HEK293 (cell line): ENCODE measurements at regions not wholly inside any gene's neighbourhood (a gene's known extent, or its start where the extent isn't known, plus 50 kb on each side); places are given as distances from the start of the nearest gene placed in this dataset.

Experiments
- CTCF ChIA-PET: fragments of 350-600 bp; formaldehyde crosslinking; extraction: SDS; loops from one replicate; lab custom pipeline; 2021; ENCODE audit warnings: antibody characterized with exemption; lab: Yijun Ruan, JAX
- POLR2A ChIA-PET: fragments of 300-600 bp; formaldehyde crosslinking; extraction: SDS; loops from one replicate; lab custom pipeline; 2020; ENCODE audit warnings: antibody characterized with exemption, inconsistent platforms; lab: Yijun Ruan, JAX
- H3K27ac ChIP-seq: fragments of 200-500 bp; sonication (Bioruptor generic); 2 replicates; pipeline ENCODE4 v1.5.1; 2014; ENCODE audit warnings: low read depth, low read length, control low read depth, inconsistent platforms; ENCODE audit errors: extremely low read depth
- H3K36me3 ChIP-seq, 2 experiments: fragments of 200-500 bp in 1 of 2; sonication (Bioruptor generic) in 1 of 2; 1 replicate in 1 of 2; 2 replicates in 1 of 2; pipeline ENCODE4 v1.5.1; 2014 to 2017; ENCODE audit warnings: inconsistent platforms in 2 of 2, low read length in 2 of 2; ENCODE audit not compliant: control insufficient read depth in 2 of 2, insufficient read depth in 1 of 2
- H3K4me1 ChIP-seq: fragments of 200-500 bp; sonication (Bioruptor generic); 2 replicates; pipeline ENCODE4 v1.5.1; 2014; ENCODE audit warnings: mild to moderate bottlenecking, low read length, inconsistent platforms; ENCODE audit not compliant: control insufficient read depth, insufficient read depth
- H3K4me3 ChIP-seq: 2 replicates; pipeline ENCODE4 v1.5.1; 2011; ENCODE audit warnings: low read depth, mild to moderate bottlenecking, control low read depth, low read length, moderate library complexity
- H3K9me3 ChIP-seq: fragments of 200-500 bp; sonication (Bioruptor generic); 2 replicates; pipeline ENCODE4 v1.5.1; 2014; ENCODE audit warnings: low read depth, low read length, inconsistent platforms; ENCODE audit not compliant: control insufficient read depth, insufficient read depth
- GLI2 ChIP-seq: fragments of 450-650 bp; formaldehyde crosslinking; IDR thresholded peaks from 2 replicates; pipeline ENCODE4; 2017; ENCODE audit warnings: missing biosample characterization, missing genetic modification characterization, low read depth, borderline replicate concordance
- PRDM4 ChIP-seq: fragments of 450-650 bp; formaldehyde crosslinking; IDR thresholded peaks from 2 replicates; pipeline ENCODE4 v1.5.1; 2017; ENCODE audit warnings: missing biosample characterization, missing genetic modification characterization
- TSHZ1 ChIP-seq: fragments of 450-650 bp; formaldehyde crosslinking; IDR thresholded peaks from 2 replicates; pipeline ENCODE4 v1.5.1; 2016; ENCODE audit warnings: missing biosample characterization, missing genetic modification characterization, borderline replicate concordance
- ZFHX2 ChIP-seq: fragments of 450-650 bp; formaldehyde crosslinking; conservative IDR thresholded peaks from 2 replicates; pipeline ENCODE4 v1.5.1; 2016; ENCODE audit warnings: missing biosample characterization, missing genetic modification characterization
- ZNF155 ChIP-seq: fragments of 450-650 bp; formaldehyde crosslinking; IDR thresholded peaks from 2 replicates; pipeline ENCODE4 v1.5.1; 2016; ENCODE audit warnings: missing biosample characterization, missing genetic modification characterization
- ZNF248 ChIP-seq: fragments of 450-650 bp; formaldehyde crosslinking; IDR thresholded peaks from 2 replicates; pipeline ENCODE4 v1.5.1; 2017; ENCODE audit warnings: missing biosample characterization, missing genetic modification characterization
- ZNF302 ChIP-seq: fragments of 450-650 bp; formaldehyde crosslinking; IDR thresholded peaks from 2 replicates; pipeline ENCODE4 v1.5.1; 2016; ENCODE audit warnings: missing biosample characterization, missing genetic modification characterization, low read depth
- ZNF335 ChIP-seq: fragments of 450-650 bp; formaldehyde crosslinking; conservative IDR thresholded peaks from 2 replicates; pipeline ENCODE4 v1.5.1; 2016; ENCODE audit warnings: missing biosample characterization, missing genetic modification characterization
- ZNF423 ChIP-seq: fragments of 450-650 bp; formaldehyde crosslinking; IDR thresholded peaks from 2 replicates; pipeline ENCODE4 v1.5.1; 2016; ENCODE audit warnings: missing biosample characterization, missing genetic modification characterization
- ZNF529 ChIP-seq: fragments of 450-650 bp; formaldehyde crosslinking; IDR thresholded peaks from 2 replicates; pipeline ENCODE4 v1.5.1; 2017; ENCODE audit warnings: missing genetic modification characterization, missing biosample characterization; ENCODE audit not compliant: insufficient replicate concordance
- ZNF544 ChIP-seq: fragments of 450-650 bp; formaldehyde crosslinking; IDR thresholded peaks from 2 replicates; pipeline ENCODE4 v1.5.0; 2017; ENCODE audit warnings: missing biosample characterization, missing genetic modification characterization
- ZNF621 ChIP-seq: fragments of 450-650 bp; formaldehyde crosslinking; IDR thresholded peaks from 2 replicates; pipeline ENCODE4 v1.5.1; 2017; ENCODE audit warnings: missing biosample characterization, missing genetic modification characterization
- ZNF701 ChIP-seq: fragments of 450-650 bp; formaldehyde crosslinking; IDR thresholded peaks from 2 replicates; pipeline ENCODE4 v1.5.1; 2016; ENCODE audit warnings: missing biosample characterization, missing genetic modification characterization
- ZNF747 ChIP-seq: fragments of 450-650 bp; formaldehyde crosslinking; IDR thresholded peaks from 2 replicates; pipeline ENCODE4 v1.5.1; 2016; ENCODE audit warnings: missing biosample characterization, missing genetic modification characterization
- ZNF785 ChIP-seq: fragments of 450-650 bp; formaldehyde crosslinking; IDR thresholded peaks from 2 replicates; pipeline ENCODE4 v1.5.1; 2016; ENCODE audit warnings: missing biosample characterization, missing genetic modification characterization
- ZSCAN30 ChIP-seq: fragments of 450-650 bp; IDR thresholded peaks from 2 replicates; pipeline ENCODE4 v1.5.1; 2018; ENCODE audit warnings: missing biosample characterization, mild to moderate bottlenecking, missing genetic modification characterization, moderate library complexity

- peak; percentile 75 for TF ChIP-seq ZNF335 (tag by site-specific recombination)
- TF ChIP-seq, all 188 proteins: peak for 3
These were observed 60.4 kb downstream of the NOG start (continued) for GRCh38 chr17:56653877-56654276.

GRCh38 chr17:56656701-56657327 lies 63.3 kb downstream of the NOG start:
- Histone ChIP-seq H3K9me3 (no peaks in the 10 kb centered on the region), H3K4me1 (no peaks in the 10 kb centered on the region), H3K36me3 (no peaks in the 10 kb centered on the region), H3K4me3 (no peak overlapping the region), H3K27ac (no peak overlapping the region)
- ChIA-PET POLR2A (no interaction called here), CTCF (interaction anchor here (0.6 to 4.7 kb wide), 11 partner anchors 13 to 157 kb away, joined by 3 to 47 read pairs (median 4); partner anchors contain the start of gene NOG)
- no peak for TF ChIP-seq ZNF621 (tag by site-specific recombination)
- TF ChIP-seq ZNF529 (tag by site-specific recombination) = no peak
- TF ChIP-seq TSHZ1 = no peak
- no peak for TF ChIP-seq PRDM4 (tag by site-specific recombination)
- no peak for TF ChIP-seq ZNF302 (tag by site-specific recombination)
- TF ChIP-seq ZFHX2 (tag by site-specific recombination) = no peak
- no peak for TF ChIP-seq ZNF423 (tag by site-specific recombination)
- no peak for TF ChIP-seq ZNF155 (tag by site-specific recombination)

GRCh38 chr17:56658648-56659047 lies 65.1 kb downstream of the NOG start:
- TF ChIP-seq ZNF248 (tag by site-specific recombination) (no peak), ZNF785 (tag by site-specific recombination) (no peak), ZNF544 (no peak), ZNF747 (no peak), ZSCAN30 (tag by site-specific recombination) (no peak), GLI2 (tag by site-specific recombination) (no peak), ZNF701 (tag by site-specific recombination) (no peak)
- H3K27ac ChIP-seq = no peak overlapping the region
- H3K9me3 ChIP-seq = no peaks in the 10 kb centered on the region
- H3K4me3 ChIP-seq = no peak overlapping the region
- ChIA-PET POLR2A (no interaction called here), CTCF (interaction anchor here (0.6 to 2.3 kb wide), 3 partner anchors 12 to 159 kb away, joined by 3 to 7 read pairs (median 3); no protein-coding TSS in a partner anchor)
- H3K36me3 ChIP-seq = no peaks in the 10 kb centered on the region
- H3K4me1 ChIP-seq = no peaks in the 10 kb centered on the region
